ENCODE measurements at regions not wholly inside any gene's neighbourhood (a gene's known extent, or its start where the extent isn't known, plus 50 kb on each side); places are given as distances from the start of the nearest gene placed in this dataset.

DNA sequence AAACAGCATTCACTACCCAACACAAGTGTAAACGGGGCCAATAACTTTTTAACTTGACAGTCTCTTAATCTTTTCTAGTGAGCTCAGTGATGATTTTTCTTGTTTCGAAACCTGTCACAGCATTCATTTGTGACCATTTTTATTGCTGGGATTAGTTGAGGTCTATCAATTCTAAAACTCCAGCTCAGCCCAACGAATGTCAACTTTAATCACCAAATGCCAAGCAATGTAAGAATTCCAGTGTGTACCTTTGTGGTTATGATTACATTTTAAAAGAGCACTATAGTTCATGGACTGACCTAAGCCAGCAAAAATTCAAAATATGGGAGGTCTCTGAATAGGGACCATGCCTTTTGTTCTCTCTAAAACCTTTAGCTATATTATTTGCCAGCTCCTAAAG lies 694.3 kb upstream of the SGCG start:
- Mint-ChIP-seq H3K4me1 (no peaks in the 10 kb centered on the region), H3K4me3 (no peak overlapping the region), H3K27ac (no peak overlapping the region), H3K27me3 (no peaks in the 10 kb centered on the region), H3K36me3 (ENCODE audit: low read depth) (no peaks in the 10 kb centered on the region)
- H3K9me3 ChIP-seq (ENCODE audit: control insufficient read depth, low read length, poor library complexity, severe bottlenecking) = no peaks in the 10 kb centered on the region
- no peak for ATAC-seq
- no peak for DNase-seq

DNA sequence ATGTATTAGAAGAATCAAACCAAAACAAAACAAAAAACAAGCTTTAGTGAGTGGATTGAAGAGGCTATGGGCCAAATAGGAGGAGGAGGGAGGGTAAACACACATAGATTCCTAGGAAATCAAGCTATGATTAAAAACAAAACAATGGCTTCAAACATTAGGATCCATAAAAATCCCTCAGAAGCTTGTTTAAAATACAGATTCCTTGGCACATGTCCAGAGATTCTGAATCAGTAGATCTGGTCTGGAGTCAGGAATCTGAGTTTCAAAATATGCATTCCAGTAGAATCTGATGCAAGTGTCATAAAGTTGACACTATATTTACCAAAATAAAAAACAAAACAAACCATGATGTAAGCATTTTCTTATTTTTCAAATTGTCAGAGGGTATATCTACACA lies 692.8 kb upstream of the SGCG start:
- Mint-ChIP-seq H3K27ac (no peak overlapping the region), H3K4me1 (no peaks in the 10 kb centered on the region), H3K4me3 (no peak overlapping the region), H3K27me3 (no peaks in the 10 kb centered on the region), H3K36me3 (ENCODE audit: low read depth) (no peaks in the 10 kb centered on the region)
- no peaks in the 10 kb centered on the region for H3K9me3 ChIP-seq (ENCODE audit: control insufficient read depth, low read length, poor library complexity, severe bottlenecking)
- no peak for ATAC-seq
- DNase-seq = no peak

DNA sequence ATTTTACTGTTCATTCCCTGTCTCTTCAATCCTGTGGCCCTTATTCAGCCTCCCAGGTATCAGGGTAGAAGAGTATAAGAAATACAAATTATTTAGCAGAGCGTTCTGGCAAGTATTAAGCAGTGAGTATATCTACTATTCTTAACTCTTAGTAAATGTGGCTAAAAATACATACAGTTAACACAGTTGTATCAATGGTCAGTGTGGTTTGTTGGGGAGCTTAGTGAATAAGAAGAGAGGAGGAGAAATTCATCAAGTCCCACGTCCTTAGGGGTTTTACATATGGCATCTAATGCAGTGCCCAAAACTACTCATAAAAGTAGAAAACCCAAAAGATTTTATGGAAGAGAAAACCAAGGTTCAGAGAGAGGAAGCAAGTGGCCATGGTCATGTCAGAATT lies 691.0 kb upstream of the SGCG start:
- Mint-ChIP-seq H3K36me3 (ENCODE audit: low read depth) (no peaks in the 10 kb centered on the region), H3K27me3 (no peaks in the 10 kb centered on the region), H3K27ac (no peak overlapping the region), H3K4me3 (no peak overlapping the region), H3K4me1 (no peaks in the 10 kb centered on the region)
- H3K9me3 ChIP-seq (ENCODE audit: control insufficient read depth, low read length, poor library complexity, severe bottlenecking) = no peaks in the 10 kb centered on the region
- ATAC-seq (no peak), DNase-seq (no peak)

DNA sequence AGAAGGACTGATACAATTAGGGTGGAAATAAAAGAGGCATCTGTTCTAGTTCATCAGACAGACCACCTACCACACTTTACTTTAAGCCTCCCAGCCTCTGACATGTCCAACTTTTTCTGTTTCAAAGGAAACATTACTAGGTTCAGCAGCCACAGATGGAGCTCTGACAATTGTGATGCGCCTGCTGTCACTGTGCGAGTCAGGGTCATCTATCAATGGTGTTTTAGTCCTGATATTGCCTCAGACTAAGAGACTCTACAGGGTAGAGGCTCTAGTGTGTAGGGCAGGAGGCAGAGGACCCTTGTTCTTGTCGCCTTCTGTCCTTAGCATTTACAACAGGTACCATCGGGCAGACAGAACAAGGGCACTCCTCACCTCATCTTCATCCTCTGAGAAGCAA lies 685.0 kb upstream of the SGCG start:
- ATAC-seq = no peak
- no peaks in the 10 kb centered on the region for H3K9me3 ChIP-seq (ENCODE audit: control insufficient read depth, low read length, poor library complexity, severe bottlenecking)
- no peak overlapping the region for H3K4me3 Mint-ChIP-seq
- DNase-seq = no peak
- no peaks in the 10 kb centered on the region for H3K4me1 Mint-ChIP-seq
- no peaks in the 10 kb centered on the region for H3K27me3 Mint-ChIP-seq
- H3K27ac Mint-ChIP-seq = no peak overlapping the region
- H3K36me3 Mint-ChIP-seq (ENCODE audit: low read depth) = no peaks in the 10 kb centered on the region

DNA sequence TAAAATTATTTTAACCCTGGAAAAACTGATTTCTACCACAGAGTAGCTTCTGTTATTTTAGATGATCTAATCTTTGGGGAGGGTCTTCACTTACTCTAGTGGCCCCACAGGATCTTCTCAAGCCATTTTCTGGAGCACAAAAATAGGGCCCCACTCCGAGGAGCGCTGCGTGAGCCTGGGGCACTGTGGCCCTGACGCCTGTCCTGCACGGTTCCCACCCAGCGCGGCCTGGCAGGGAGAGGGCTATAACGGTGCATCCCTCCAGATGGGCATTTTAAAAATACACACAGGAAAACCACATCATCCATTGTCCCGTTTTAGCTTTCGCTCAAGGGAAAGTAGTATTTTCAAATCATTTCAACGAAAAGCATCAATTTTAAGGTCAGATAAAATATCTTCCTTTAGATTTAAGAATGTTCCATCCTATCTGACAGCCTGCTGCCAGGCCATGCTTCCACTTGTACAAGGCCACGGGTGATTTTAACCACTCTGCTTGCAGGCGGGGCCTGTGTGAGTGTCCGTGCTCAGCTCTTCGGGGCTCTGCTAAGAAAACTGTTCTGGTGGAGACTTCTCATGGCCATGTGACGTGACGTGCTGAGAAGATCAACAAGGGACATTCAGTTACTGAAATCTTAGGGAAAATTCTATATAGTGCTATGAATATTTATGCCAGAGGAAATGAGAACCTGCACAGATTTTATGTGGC lies 683.8 kb upstream of the SGCG start:
- H3K27me3 Mint-ChIP-seq = no peaks in the 10 kb centered on the region
- no peaks in the 10 kb centered on the region for H3K4me1 Mint-ChIP-seq
- DNase-seq = no peak
- no peak for ATAC-seq
- no peaks in the 10 kb centered on the region for H3K36me3 Mint-ChIP-seq (ENCODE audit: low read depth)
- no peak overlapping the region for H3K4me3 Mint-ChIP-seq
- H3K27ac Mint-ChIP-seq = no peak overlapping the region
- H3K9me3 ChIP-seq (ENCODE audit: control insufficient read depth, low read length, poor library complexity, severe bottlenecking) = no peaks in the 10 kb centered on the region

DNA sequence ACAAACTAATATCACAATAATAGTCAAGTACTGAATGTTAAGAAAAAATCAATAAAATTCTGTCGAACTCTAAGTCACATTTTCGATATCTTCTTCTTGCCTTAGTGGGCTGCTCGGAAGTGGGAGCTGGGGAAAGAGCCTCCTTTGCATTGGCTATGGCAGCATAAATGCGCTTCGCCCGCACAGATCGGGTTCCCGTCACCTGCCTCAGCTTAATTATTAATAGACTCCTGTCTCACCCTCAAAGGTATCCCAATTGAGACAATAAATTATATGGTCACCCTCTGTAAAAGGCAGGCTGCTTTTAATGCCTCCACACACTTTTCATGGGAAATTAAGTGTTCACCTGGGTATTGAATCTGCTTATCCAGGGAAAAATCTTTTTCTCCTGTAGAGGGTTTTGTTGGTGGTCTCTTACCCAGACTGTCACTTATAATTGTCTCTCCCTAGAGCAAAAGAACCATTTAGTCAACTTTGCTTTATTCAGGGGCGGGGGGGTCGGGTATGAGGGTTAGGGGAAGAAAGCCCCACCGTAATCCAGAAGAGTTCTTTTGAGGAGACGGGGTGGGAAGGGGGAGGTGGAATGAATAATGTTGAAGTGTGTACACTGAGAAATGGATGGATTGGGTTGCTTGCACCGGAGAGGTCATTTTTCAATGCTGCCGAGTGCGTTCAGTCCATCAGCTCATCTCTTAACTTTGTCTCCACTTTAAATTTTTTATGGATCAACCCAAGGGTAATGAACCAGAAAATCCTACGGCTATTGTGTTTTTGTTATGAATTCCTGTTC lies 682.6 kb upstream of the SGCG start:
- DNase-seq = no peak
- no peaks in the 10 kb centered on the region for H3K27me3 Mint-ChIP-seq
- no peaks in the 10 kb centered on the region for H3K4me1 Mint-ChIP-seq
- H3K9me3 ChIP-seq (ENCODE audit: control insufficient read depth, low read length, poor library complexity, severe bottlenecking) = no peaks in the 10 kb centered on the region
- H3K4me3 Mint-ChIP-seq = no peak overlapping the region
- H3K27ac Mint-ChIP-seq = no peak overlapping the region
- ATAC-seq = no peak
- no peaks in the 10 kb centered on the region for H3K36me3 Mint-ChIP-seq (ENCODE audit: low read depth)

DNA sequence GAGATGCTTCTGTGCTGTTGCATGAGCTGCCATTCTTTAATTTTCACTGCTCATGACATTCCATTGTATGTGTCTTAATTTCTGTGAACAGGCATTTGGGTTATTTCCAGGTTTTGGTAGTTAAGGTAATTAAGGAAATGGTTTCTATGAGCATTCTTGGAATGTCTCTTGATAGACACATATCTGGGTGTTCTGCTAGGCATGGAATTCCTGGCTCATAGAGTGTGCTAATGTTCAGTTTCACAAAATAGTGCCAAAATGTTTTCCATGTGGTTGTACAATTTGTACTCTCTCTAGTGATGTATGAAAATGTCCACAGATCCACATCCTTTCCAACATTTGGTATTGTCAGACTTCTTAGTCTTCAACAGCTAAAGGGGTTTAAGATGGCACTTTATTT lies 680.9 kb upstream of the SGCG start:
- no peak overlapping the region for H3K4me3 Mint-ChIP-seq
- H3K27ac Mint-ChIP-seq = no peak overlapping the region
- no peak for ATAC-seq

DNA sequence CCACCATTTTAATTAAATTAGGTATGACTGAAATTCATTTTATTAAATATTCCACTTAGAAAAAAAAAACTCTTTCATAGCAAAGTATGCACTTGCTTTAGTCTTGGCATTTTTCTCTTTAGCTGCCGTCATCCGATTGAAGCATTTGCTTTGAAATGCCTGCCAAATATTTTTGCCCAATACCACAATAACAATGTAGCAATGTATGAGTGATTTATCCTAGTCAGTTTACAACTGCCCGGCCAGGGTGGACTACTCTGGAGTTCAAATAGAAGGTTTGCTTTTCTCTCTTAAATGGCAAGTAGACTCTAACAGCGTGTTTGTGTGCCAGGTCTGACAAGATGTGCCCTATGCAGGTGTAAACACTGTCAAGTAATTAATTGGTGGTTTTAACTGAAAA lies 675.3 kb upstream of the SGCG start:
- no peaks in the 10 kb centered on the region for H3K9me3 ChIP-seq (ENCODE audit: control insufficient read depth, low read length, poor library complexity, severe bottlenecking)
- H3K27me3 Mint-ChIP-seq = peaks cover 4% of the 10 kb centered on the region
- ATAC-seq (no peak), DNase-seq (no peak)
- no peak overlapping the region for H3K4me3 Mint-ChIP-seq
- H3K27ac Mint-ChIP-seq = no peak overlapping the region
- no peaks in the 10 kb centered on the region for H3K4me1 Mint-ChIP-seq
- H3K36me3 Mint-ChIP-seq (ENCODE audit: low read depth) = peaks cover 2% of the 10 kb centered on the region

More for the DNA sequence above, 680.9 kb upstream of the SGCG start:
- H3K9me3 ChIP-seq (ENCODE audit: control insufficient read depth, low read length, poor library complexity, severe bottlenecking) = no peaks in the 10 kb centered on the region
- Mint-ChIP-seq H3K36me3 (ENCODE audit: low read depth) (no peaks in the 10 kb centered on the region), H3K27me3 (no peaks in the 10 kb centered on the region), H3K4me1 (no peaks in the 10 kb centered on the region)
- no peak for DNase-seq

DNA sequence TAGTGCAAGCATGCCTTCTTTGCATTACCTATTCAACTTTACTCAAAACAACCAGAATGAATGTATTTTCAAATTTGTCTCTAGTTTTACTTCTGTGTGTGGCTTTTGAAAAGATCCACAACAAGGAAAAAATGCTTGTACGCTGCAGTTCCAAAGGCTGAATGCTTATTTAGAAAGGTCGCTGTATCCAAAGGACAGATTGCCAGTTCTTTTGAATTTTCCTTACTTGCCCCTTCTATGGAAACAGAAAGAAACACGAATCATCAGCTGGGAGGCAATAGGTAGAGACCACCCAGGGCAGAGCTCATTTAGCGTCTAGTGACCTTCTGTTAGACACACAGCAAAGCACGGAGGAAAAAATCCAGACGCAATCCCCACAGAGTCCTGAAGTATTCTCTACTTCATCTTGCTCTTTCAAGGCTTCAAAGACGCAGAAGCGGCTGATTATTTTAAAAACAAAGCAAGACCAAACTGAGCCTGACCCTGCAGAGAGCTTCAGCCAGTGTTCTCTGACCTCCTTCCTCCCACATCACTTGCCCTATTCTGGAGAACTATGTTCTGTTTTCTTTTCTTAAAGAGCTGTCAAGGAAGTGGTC lies 674.6 kb upstream of the SGCG start:
- Mint-ChIP-seq H3K4me3 (no peak overlapping the region), H3K27me3 (peaks cover 4% of the 10 kb centered on the region), H3K4me1 (no peaks in the 10 kb centered on the region), H3K27ac (no peak overlapping the region), H3K36me3 (ENCODE audit: low read depth) (peaks cover 2% of the 10 kb centered on the region)
- DNase-seq (no peak), ATAC-seq (no peak)
- H3K9me3 ChIP-seq (ENCODE audit: control insufficient read depth, low read length, poor library complexity, severe bottlenecking) = no peaks in the 10 kb centered on the region

DNA sequence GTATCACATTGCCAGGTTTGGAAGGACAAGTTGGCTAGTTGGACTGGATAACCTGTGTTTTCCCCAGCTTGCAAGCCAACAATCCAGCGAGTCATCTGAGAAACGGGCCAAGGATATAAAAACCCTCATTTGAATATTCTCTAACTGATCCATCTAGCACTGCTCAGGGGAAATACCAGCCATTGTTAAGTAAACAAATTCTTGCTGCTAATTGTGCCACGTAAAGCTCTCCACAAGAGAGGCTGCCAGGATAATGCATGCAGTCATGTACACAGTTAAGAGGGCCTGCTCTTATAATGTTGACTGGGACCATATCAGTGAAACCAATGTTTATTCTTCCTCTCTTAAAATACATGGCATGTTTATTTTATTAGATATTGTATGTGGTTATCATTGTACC lies 663.2 kb upstream of the SGCG start:
- DNase-seq (no peak), ATAC-seq (no peak)
- Mint-ChIP-seq H3K27ac (no peak overlapping the region), H3K4me1 (peaks cover 4% of the 10 kb centered on the region), H3K4me3 (no peak overlapping the region), H3K27me3 (no peaks in the 10 kb centered on the region), H3K36me3 (ENCODE audit: low read depth) (no peaks in the 10 kb centered on the region)
- H3K9me3 ChIP-seq (ENCODE audit: control insufficient read depth, low read length, poor library complexity, severe bottlenecking) = no peaks in the 10 kb centered on the region

DNA sequence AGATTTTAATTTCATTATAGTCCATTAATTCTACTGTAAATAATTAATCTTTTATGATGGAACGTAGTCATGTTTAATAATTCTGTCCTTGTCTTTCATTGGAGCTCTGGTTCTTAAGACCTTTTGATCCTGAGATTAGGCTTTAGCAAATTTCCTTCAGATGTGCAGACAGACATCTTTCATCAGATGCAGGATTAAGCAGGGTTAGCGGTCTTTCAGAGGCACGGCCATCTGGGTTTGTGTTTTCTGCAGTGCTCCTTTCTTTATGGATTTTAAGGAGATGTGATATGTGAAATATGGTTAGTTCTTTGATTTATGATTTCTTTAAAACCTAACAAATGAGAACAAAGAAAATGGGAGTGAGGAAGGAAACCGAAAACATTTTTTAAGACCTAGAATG lies 643.9 kb upstream of the SGCG start:
- DNase-seq (no peak), ATAC-seq (no peak)
- H3K36me3 Mint-ChIP-seq (ENCODE audit: low read depth) = no peaks in the 10 kb centered on the region
- peaks cover 2% of the 10 kb centered on the region for H3K4me1 Mint-ChIP-seq
- H3K4me3 Mint-ChIP-seq = no peak overlapping the region
- no peak overlapping the region for H3K27ac Mint-ChIP-seq
- no peaks in the 10 kb centered on the region for H3K27me3 Mint-ChIP-seq
- no peaks in the 10 kb centered on the region for H3K9me3 ChIP-seq (ENCODE audit: control insufficient read depth, low read length, poor library complexity, severe bottlenecking)

DNA sequence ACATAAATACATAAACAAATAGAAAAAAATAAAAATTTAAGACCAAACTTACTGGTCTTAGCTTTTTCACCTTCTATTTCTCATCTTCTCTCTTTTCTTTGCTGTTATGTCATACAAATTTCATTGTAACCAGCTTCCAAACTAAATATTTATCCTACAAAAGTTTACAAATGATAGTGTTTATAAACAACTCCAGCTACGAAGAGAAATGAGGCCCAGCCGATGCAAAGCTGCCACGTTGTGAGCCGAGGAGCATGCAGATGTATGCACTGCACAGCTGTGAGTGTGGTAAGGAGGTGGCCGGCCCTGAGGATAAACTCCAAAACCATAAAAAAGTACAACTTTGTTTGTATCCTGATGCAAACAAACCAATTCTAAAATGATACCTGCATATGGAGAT lies 642.4 kb upstream of the SGCG start:
- DNase-seq (no peak), ATAC-seq (no peak)
- Mint-ChIP-seq H3K36me3 (ENCODE audit: low read depth) (no peaks in the 10 kb centered on the region), H3K27me3 (no peaks in the 10 kb centered on the region), H3K4me3 (no peak overlapping the region), H3K4me1 (peaks cover 2% of the 10 kb centered on the region), H3K27ac (no peak overlapping the region)
- H3K9me3 ChIP-seq (ENCODE audit: control insufficient read depth, low read length, poor library complexity, severe bottlenecking) = no peaks in the 10 kb centered on the region

DNA sequence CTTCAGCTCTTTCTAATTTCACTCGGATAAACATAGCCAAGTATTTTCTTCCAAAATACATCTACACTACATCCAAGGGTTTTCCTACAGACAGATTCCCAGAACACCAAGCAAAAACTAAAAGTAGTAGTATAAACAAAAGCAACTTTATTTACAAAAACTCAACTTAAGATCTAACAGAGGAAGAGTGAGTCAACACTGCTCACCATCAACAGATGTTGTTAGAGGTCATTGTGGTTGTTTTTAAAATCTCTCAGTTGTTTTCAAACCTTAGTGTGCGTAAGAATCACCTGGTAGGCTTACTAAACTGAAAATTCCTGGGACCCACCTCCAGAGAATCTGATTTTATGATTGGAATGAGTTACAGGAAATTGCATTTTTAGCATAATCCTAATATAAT lies 631.7 kb upstream of the SGCG start:
- no peaks in the 10 kb centered on the region for H3K4me1 Mint-ChIP-seq
- no peak for DNase-seq
- H3K27ac Mint-ChIP-seq = no peak overlapping the region
- no peaks in the 10 kb centered on the region for H3K9me3 ChIP-seq (ENCODE audit: control insufficient read depth, low read length, poor library complexity, severe bottlenecking)
- H3K4me3 Mint-ChIP-seq = no peak overlapping the region
- H3K27me3 Mint-ChIP-seq = no peaks in the 10 kb centered on the region
- ATAC-seq = no peak
- H3K36me3 Mint-ChIP-seq (ENCODE audit: low read depth) = no peaks in the 10 kb centered on the region

DNA sequence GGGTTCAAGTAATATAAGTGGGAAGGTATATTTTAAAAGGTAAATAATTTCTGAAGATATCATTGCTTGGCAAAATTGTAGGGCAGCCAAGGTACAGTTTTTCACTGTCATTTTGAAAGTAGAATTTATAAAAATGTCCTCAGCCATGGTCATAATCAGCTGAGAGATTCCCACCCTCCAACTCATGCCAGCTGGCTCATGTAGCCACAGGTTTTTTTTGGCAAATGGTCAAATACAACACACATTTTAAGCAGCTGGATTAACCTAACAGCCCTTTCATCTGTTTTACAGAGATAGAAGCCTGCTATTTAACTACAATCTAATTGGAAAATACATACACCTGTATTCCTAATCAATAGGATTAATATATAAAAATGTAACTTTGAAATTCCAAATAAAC lies 619.2 kb upstream of the SGCG start:
- Mint-ChIP-seq H3K36me3 (ENCODE audit: low read depth) (peaks cover 2% of the 10 kb centered on the region), H3K27ac (no peak overlapping the region), H3K27me3 (no peaks in the 10 kb centered on the region), H3K4me1 (no peaks in the 10 kb centered on the region), H3K4me3 (no peak overlapping the region)
- no peaks in the 10 kb centered on the region for H3K9me3 ChIP-seq (ENCODE audit: control insufficient read depth, low read length, poor library complexity, severe bottlenecking)
- no peak for DNase-seq
- no peak for ATAC-seq
